Stimulated activated CD4-positive, alpha-beta T cell treated with anti-CD3 and anti-CD28 coated beads, Interleukin-4, amount 100 ng/mL, for 4 hours (primary cell): ENCODE measurements at regions not wholly inside any gene's neighbourhood (a gene's known extent, or its start where the extent isn't known, plus 50 kb on each side); places are given as distances from the start of the nearest gene placed in this dataset.

Experiments
- DNase-seq, 2 experiments: peaks; one replicate each; pipeline ENCODE4 v3.0.0-alpha.2; 2020

GRCh38 chr14:48970943-48971342 is 615.2 kb downstream of the RPS29 start:
- no peak for DNase-seq

- DNase-seq, result no peak
Observed at GRCh38 chr14:48967419-48967818, 618.8 kb downstream of the RPS29 start.

GRCh38 chr14:48963231-48963790 is 622.9 kb downstream of the RPS29 start:
- no peak for DNase-seq

GRCh38 chr14:48957486-48957885 is 628.7 kb downstream of the RPS29 start:
- no peak for DNase-seq

- DNase-seq, result no peak
Observed at GRCh38 chr14:48955857-48956256, 630.3 kb downstream of the RPS29 start.

- no peak for DNase-seq
Observed at GRCh38 chr14:48954446-48954845, 631.7 kb downstream of the RPS29 start.

- no peak for DNase-seq
Observed at GRCh38 chr14:48944809-48945208, 641.4 kb downstream of the RPS29 start.

GRCh38 chr14:48943913-48944312 is 642.3 kb downstream of the RPS29 start:
- DNase-seq, result no peak

- DNase-seq, result no peak
Observed at GRCh38 chr14:48937541-48938195, 648.5 kb downstream of the RPS29 start.

- no peak for DNase-seq
Observed at GRCh38 chr14:48936849-48937248, 649.3 kb downstream of the RPS29 start.

GRCh38 chr14:48936362-48936761 is 649.8 kb downstream of the RPS29 start:
- no peak for DNase-seq

- DNase-seq, result no peak
Observed at GRCh38 chr14:48925184-48925583, 661.0 kb downstream of the RPS29 start.

- no peak for DNase-seq
Observed at GRCh38 chr14:48914921-48915320, 671.3 kb downstream of the RPS29 start.

- no peak for DNase-seq
Observed at GRCh38 chr14:48914382-48914781, 671.8 kb downstream of the RPS29 start.

- DNase-seq, result no peak
Observed at GRCh38 chr14:48900565-48900964, 685.6 kb downstream of the RPS29 start.

GRCh38 chr14:48890333-48890732 is 695.8 kb downstream of the RPS29 start:
- no peak for DNase-seq

- no peak for DNase-seq
Observed at GRCh38 chr14:48876806-48877340, 709.3 kb downstream of the RPS29 start.

GRCh38 chr14:48874711-48875110 is 711.5 kb downstream of the RPS29 start:
- DNase-seq, result no peak

GRCh38 chr14:48857366-48857765 is 728.8 kb downstream of the RPS29 start:
- no peak for DNase-seq

- no peak for DNase-seq
Observed at GRCh38 chr14:48853159-48853558, 733.0 kb downstream of the RPS29 start.

- no peak for DNase-seq
Observed at GRCh38 chr14:48849741-48850322, 736.3 kb downstream of the RPS29 start.

- no peak for DNase-seq
Observed at GRCh38 chr14:48842785-48843184, 743.4 kb downstream of the RPS29 start.

GRCh38 chr14:48826058-48826457 is 760.1 kb downstream of the RPS29 start:
- DNase-seq, result no peak

- no peak for DNase-seq
Observed at GRCh38 chr14:48814562-48814961, 771.6 kb downstream of the RPS29 start.
